RWPE2 (cell line): ENCODE measurements at regions not wholly inside any gene's neighbourhood (a gene's known extent, or its start where the extent isn't known, plus 50 kb on each side); places are given as distances from the start of the nearest gene placed in this dataset.
A peak's percentile ranks its signal among the peaks of the same experiment; 100 is the strongest.

ENCODE experiments used
- ATAC-seq: fragments of 200-7000 bp; cut with Tn5 transposase; 3 replicates; pipeline ENCODE4 v1.9.1; 2021; ENCODE audit warnings: low read depth
- DNase-seq: peaks from one replicate; pipeline ENCODE4 v3.0.0-alpha.2; 2020; ENCODE audit warnings: low spot score
- H3K27ac ChIP-seq: fragments of 450-650 bp; 2 replicates; pipeline ENCODE4 v1.5.1; 2017; ENCODE audit warnings: mild to moderate bottlenecking; ENCODE audit not compliant: poor library complexity, severe bottlenecking
- H3K27me3 ChIP-seq: fragments of 250-450 bp; sonication (Bioruptor Pico); 2 replicates; pipeline ENCODE4 v1.5.1; 2021; ENCODE audit warnings: mild to moderate bottlenecking, moderate library complexity; ENCODE audit not compliant: insufficient read depth, poor library complexity, severe bottlenecking
- H3K36me3 ChIP-seq: fragments of 250-450 bp; sonication (Bioruptor Pico); 2 replicates; pipeline ENCODE4 v1.5.1; 2020; ENCODE audit warnings: low read depth, mild to moderate bottlenecking, moderate library complexity
- H3K4me1 ChIP-seq: fragments of 250-450 bp; sonication (Bioruptor Pico); 2 replicates; pipeline ENCODE4 v1.5.1; 2021; ENCODE audit warnings: mild to moderate bottlenecking, moderate library complexity; ENCODE audit not compliant: insufficient read depth, poor library complexity, severe bottlenecking
- H3K4me3 ChIP-seq: fragments of 250-450 bp; sonication (Bioruptor Pico); 2 replicates; pipeline ENCODE4 v1.5.1; 2021; ENCODE audit warnings: mild to moderate bottlenecking, moderate library complexity; ENCODE audit not compliant: severe bottlenecking
- H3K9me3 ChIP-seq: fragments of 250-450 bp; sonication (Bioruptor Pico); 2 replicates; pipeline ENCODE4 v1.5.1; 2021; ENCODE audit warnings: mild to moderate bottlenecking, moderate library complexity; ENCODE audit not compliant: severe bottlenecking
- TF ChIP-seq, protein P1 (sequence below): fragments of 450-650 bp; IDR thresholded peaks from one replicate; pipeline ENCODE4 v1.5.1; 2017; ENCODE audit warnings: mild to moderate bottlenecking, moderate library complexity; ENCODE audit not compliant: poor library complexity, severe bottlenecking

DNA sequence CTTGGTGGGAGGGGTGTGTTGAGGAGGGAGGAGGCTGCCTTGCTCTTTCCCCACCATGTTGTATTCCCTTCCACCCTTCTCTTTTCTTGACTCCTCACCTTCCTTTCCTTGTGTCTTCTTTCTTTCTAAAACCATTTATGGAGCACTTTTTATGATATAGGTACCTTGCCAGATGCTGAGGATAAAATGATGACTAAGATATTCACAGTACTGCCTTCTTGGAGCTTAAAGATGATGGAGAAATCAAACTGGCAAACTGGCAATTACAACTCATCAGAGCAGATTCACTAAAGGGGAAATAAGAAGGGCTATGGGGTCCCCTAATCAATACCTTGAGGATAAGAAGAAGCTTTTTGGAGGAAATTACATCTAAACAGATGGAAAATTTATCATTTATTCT, 273.2 kb upstream of the MEF2C start:
- H3K27me3 ChIP-seq, result no peaks in the 10 kb centered on the region
- H3K27ac ChIP-seq, result no peak overlapping the region
- no peak overlapping the region for H3K4me3 ChIP-seq
- ATAC-seq (no peak), DNase-seq (no peak)
- no peaks in the 10 kb centered on the region for H3K36me3 ChIP-seq
- no peaks in the 10 kb centered on the region for H3K9me3 ChIP-seq
- TF ChIP-seq, protein P1, sequence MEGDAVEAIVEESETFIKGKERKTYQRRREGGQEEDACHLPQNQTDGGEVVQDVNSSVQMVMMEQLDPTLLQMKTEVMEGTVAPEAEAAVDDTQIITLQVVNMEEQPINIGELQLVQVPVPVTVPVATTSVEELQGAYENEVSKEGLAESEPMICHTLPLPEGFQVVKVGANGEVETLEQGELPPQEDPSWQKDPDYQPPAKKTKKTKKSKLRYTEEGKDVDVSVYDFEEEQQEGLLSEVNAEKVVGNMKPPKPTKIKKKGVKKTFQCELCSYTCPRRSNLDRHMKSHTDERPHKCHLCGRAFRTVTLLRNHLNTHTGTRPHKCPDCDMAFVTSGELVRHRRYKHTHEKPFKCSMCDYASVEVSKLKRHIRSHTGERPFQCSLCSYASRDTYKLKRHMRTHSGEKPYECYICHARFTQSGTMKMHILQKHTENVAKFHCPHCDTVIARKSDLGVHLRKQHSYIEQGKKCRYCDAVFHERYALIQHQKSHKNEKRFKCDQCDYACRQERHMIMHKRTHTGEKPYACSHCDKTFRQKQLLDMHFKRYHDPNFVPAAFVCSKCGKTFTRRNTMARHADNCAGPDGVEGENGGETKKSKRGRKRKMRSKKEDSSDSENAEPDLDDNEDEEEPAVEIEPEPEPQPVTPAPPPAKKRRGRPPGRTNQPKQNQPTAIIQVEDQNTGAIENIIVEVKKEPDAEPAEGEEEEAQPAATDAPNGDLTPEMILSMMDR, result no peak
- H3K4me1 ChIP-seq, result no peaks in the 10 kb centered on the region

- 0 out of 3 replicates have a peak, but pooled peaks have one; percentile 17 for ATAC-seq
- TF ChIP-seq, protein P1, result no peak
- H3K4me1 ChIP-seq, result peaks cover 3% of the 10 kb centered on the region
- no peaks in the 10 kb centered on the region for H3K9me3 ChIP-seq
- H3K4me3 ChIP-seq, result no peak overlapping the region
- H3K27me3 ChIP-seq, result peaks cover 3% of the 10 kb centered on the region
- H3K27ac ChIP-seq, result no peak overlapping the region
- DNase-seq, result no peak
- H3K36me3 ChIP-seq, result no peaks in the 10 kb centered on the region
These were observed 264.0 kb upstream of the MEF2C start for GRCh38 chr5:89147031-89147430.

DNA sequence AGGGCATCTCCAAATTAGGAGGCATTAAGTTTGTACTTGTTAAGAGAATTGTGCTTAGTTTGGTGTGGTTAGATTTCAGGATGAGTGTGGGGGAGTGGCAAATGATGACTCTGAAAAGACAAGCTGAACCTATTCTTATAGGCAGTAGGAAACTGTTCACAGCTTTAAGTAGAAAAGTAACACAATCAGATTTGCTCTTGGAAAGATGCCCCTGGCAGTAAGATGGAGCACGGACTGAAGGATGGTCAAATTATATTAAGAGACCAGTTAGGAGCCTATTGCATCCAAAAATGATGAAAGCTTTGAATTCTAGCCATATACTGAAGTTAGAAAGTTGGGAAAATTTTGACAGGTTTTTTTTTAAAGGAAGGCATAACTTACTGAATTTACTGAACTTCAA, 254.2 kb upstream of the MEF2C start:
- TF ChIP-seq, protein P1, result no peak
- Histone ChIP-seq H3K9me3 (no peaks in the 10 kb centered on the region), H3K4me3 (no peak overlapping the region), H3K36me3 (no peaks in the 10 kb centered on the region), H3K4me1 (no peaks in the 10 kb centered on the region), H3K27me3 (peaks cover 4% of the 10 kb centered on the region), H3K27ac (no peak overlapping the region)
- ATAC-seq, result no peak
- DNase-seq, result no peak

GRCh38 chr5:89133975-89134374, 251.0 kb upstream of the MEF2C start:
- Histone ChIP-seq H3K9me3 (no peaks in the 10 kb centered on the region), H3K27ac (no peak overlapping the region), H3K4me1 (no peaks in the 10 kb centered on the region), H3K36me3 (no peaks in the 10 kb centered on the region), H3K4me3 (no peak overlapping the region), H3K27me3 (no peaks in the 10 kb centered on the region)
- TF ChIP-seq, protein P1, result no peak
- DNase-seq, result no peak
- ATAC-seq, result no peak

GRCh38 chr5:89133129-89133528, 250.1 kb upstream of the MEF2C start:
- DNase-seq (no peak), ATAC-seq (no peak)
- TF ChIP-seq, protein P1, result no peak
- no peaks in the 10 kb centered on the region for H3K4me1 ChIP-seq
- no peaks in the 10 kb centered on the region for H3K9me3 ChIP-seq
- H3K36me3 ChIP-seq, result no peaks in the 10 kb centered on the region
- no peak overlapping the region for H3K27ac ChIP-seq
- no peak overlapping the region for H3K4me3 ChIP-seq
- no peaks in the 10 kb centered on the region for H3K27me3 ChIP-seq
